Endothelial cell of umbilical vein (primary cell): ENCODE measurements at regions not wholly inside any gene's neighbourhood (a gene's known extent, or its start where the extent isn't known, plus 50 kb on each side); places are given as distances from the start of the nearest gene placed in this dataset.
A peak's percentile ranks its signal among the peaks of the same experiment; 100 is the strongest.

ENCODE experiments used
- BruUV-seq: library from RNA; stranded (reverse); fragments of 400-500 nt; replicated peaks from 2 replicates; lab custom pipeline; 2021; lab: Mats Ljungman, UMichigan
- CTCF ChIA-PET: fragments of 300-600, 350-600 bp; sonication (Branson Sonifier 250); formaldehyde crosslinking; loops from one replicate; lab custom pipeline; 2021; ENCODE audit warnings: antibody characterized with exemption, inconsistent platforms; lab: Charles Lee
- POLR2A ChIA-PET: fragments of 300-600, 350-600 bp; sonication (Branson Sonifier 250); formaldehyde crosslinking; loops from one replicate; lab custom pipeline; 2021; ENCODE audit warnings: antibody characterized with exemption, inconsistent platforms; lab: Charles Lee
- DNase-seq: peaks from one replicate; pipeline ENCODE4 v3.0.0-alpha.2; 2011; ENCODE audit warnings: low read depth, low spot score
- FAIRE-seq: peaks from 2 replicates; lab custom pipeline; 2011; peaks lifted over from hg19 to GRCh38; lab: Jason Lieb, UNC
- H2AFZ ChIP-seq: 2 replicates; pipeline ENCODE4 v1.6.0; 2012; ENCODE audit warnings: low read depth, low read length, control low read depth, inconsistent platforms
- H3K27ac ChIP-seq: 2 replicates; pipeline ENCODE4 v1.5.1; 2011; ENCODE audit warnings: low read depth, mild to moderate bottlenecking, control low read depth, low read length, moderate library complexity; ENCODE audit not compliant: insufficient read depth
- H3K27me3 ChIP-seq, 2 experiments: 2 replicates each; pipeline versions ENCODE4 v1.6.0 to v1.6.1; 2011; ENCODE audit warnings: low read length in 2 of 2, mixed read lengths in 1 of 2; ENCODE audit not compliant: control insufficient read depth in 2 of 2, insufficient read depth in 2 of 2
- H3K36me3 ChIP-seq, 2 experiments: 2 replicates in 1 of 2; 3 replicates in 1 of 2; pipeline ENCODE4 v1.5.1; 2011; ENCODE audit warnings: low read length in 2 of 2, mild to moderate bottlenecking in 1 of 2, moderate library complexity in 1 of 2; ENCODE audit not compliant: control insufficient read depth in 2 of 2, insufficient read depth in 2 of 2; ENCODE audit errors: extremely low read depth in 1 of 2
- H3K4me1 ChIP-seq: 3 replicates; pipeline ENCODE4 v1.5.1; 2011; ENCODE audit warnings: mild to moderate bottlenecking, low read length; ENCODE audit not compliant: control insufficient read depth, insufficient read depth; ENCODE audit errors: extremely low read depth
- H3K4me2 ChIP-seq: 2 replicates; pipeline ENCODE4 v1.6.1; 2011; ENCODE audit warnings: low read length, control low read depth, mixed read lengths; ENCODE audit not compliant: insufficient read depth
- H3K4me3 ChIP-seq, 3 experiments: fragments of 200-600 bp in 1 of 3; sonication (generic), shearing (Covaris generic) in 1 of 3; replicated peaks in 1 of 3; 2 replicates each; pipeline ENCODE4 v1.5.1; 2011 to 2016; ENCODE audit warnings: control low read depth in 3 of 3, low read length in 3 of 3, mild to moderate bottlenecking in 2 of 3, inconsistent platforms in 1 of 3, low read depth in 1 of 3, moderate library complexity in 1 of 3; ENCODE audit not compliant: insufficient read depth in 1 of 3
- H3K79me2 ChIP-seq: 2 replicates; pipeline ENCODE4 v1.6.0; 2012; ENCODE audit warnings: low read length, inconsistent platforms; ENCODE audit not compliant: control insufficient read depth, insufficient read depth
- H3K9ac ChIP-seq: replicated peaks from 2 replicates; pipeline ENCODE3; 2011; ENCODE audit warnings: low read length, control low read depth; ENCODE audit not compliant: insufficient read depth; ENCODE audit errors: extremely low read depth
- H3K9me1 ChIP-seq: replicated peaks from 3 replicates; pipeline ENCODE4 v1.6.0; 2011; ENCODE audit warnings: mild to moderate bottlenecking, low read length; ENCODE audit not compliant: control insufficient read depth, insufficient read depth; ENCODE audit errors: extremely low read depth
- H3K9me3 ChIP-seq: replicated peaks from 2 replicates; pipeline ENCODE4 v1.5.1; 2012; ENCODE audit warnings: low read length, inconsistent platforms; ENCODE audit not compliant: control insufficient read depth, insufficient read depth
- H4K20me1 ChIP-seq: replicated peaks from 2 replicates; pipeline ENCODE3; 2011; ENCODE audit warnings: mild to moderate bottlenecking, low read length; ENCODE audit not compliant: control insufficient read depth, insufficient read depth; ENCODE audit errors: extremely low read depth
- CTCF ChIP-seq, 2 donors: IDR thresholded peaks; 1 replicate in 1 of 2; 2 replicates in 1 of 2; pipeline ENCODE4 v1.5.1; 2011; ENCODE audit warnings: low read length in 2 of 2, mild to moderate bottlenecking in 2 of 2, moderate library complexity in 2 of 2, control low read depth in 1 of 2, inconsistent platforms in 1 of 2, low read depth in 1 of 2; ENCODE audit not compliant: insufficient read depth in 1 of 2; ENCODE audit errors: extremely low read depth in 1 of 2
- EZH2 ChIP-seq: IDR thresholded peaks from 2 replicates; pipeline ENCODE4 v1.6.1; 2012; ENCODE audit warnings: borderline replicate concordance, low read depth, mild to moderate bottlenecking, moderate library complexity, low read length, inconsistent platforms; ENCODE audit not compliant: severe bottlenecking
- FOS ChIP-seq: IDR thresholded peaks from 2 replicates; pipeline ENCODE4 v1.6.1; 2011; ENCODE audit warnings: mild to moderate bottlenecking, low read length, moderate library complexity, borderline replicate concordance; ENCODE audit not compliant: insufficient read depth
- GATA2 ChIP-seq: IDR thresholded peaks from 2 replicates; pipeline ENCODE4 v1.7.0; 2011; ENCODE audit warnings: low read depth, mild to moderate bottlenecking, moderate library complexity, mixed read lengths, low read length; ENCODE audit not compliant: insufficient read length, insufficient read depth
- JUN ChIP-seq: IDR thresholded peaks from 2 replicates; pipeline ENCODE4 v1.6.1; 2011; ENCODE audit warnings: borderline replicate concordance, low read depth; ENCODE audit not compliant: insufficient read length, insufficient read depth
- MAX ChIP-seq: IDR thresholded peaks from 2 replicates; pipeline ENCODE4 v1.6.1; 2011; ENCODE audit not compliant: insufficient read depth, insufficient read length
- MYC ChIP-seq: IDR thresholded peaks from one replicate; pipeline ENCODE4 v1.6.1; 2011; ENCODE audit warnings: mild to moderate bottlenecking, low read depth, low read length
- POLR2A ChIP-seq: IDR thresholded peaks from 2 replicates; pipeline ENCODE4 v1.6.1; 2012; ENCODE audit warnings: low read depth, mild to moderate bottlenecking, control low read depth, low read length
- POLR2AphosphoS5 ChIP-seq: IDR thresholded peaks from 2 replicates; pipeline ENCODE4 v1.6.1; 2012; ENCODE audit warnings: low read depth, mild to moderate bottlenecking, control low read depth, low read length, moderate library complexity; ENCODE audit not compliant: insufficient read depth
- dilution Hi-C: fragments of 300-500 bp; cut with MboI; formaldehyde crosslinking; loops from one replicate; pipeline ENCODE4 v1.15.0; 2019; ENCODE audit warnings: low sequenced_read_pairs; ENCODE audit not compliant: extremely low pct_ligation_motif_present
- intact Hi-C: fragments of 100-400 bp; cut with micrococcal nuclease; formaldehyde crosslinking; loops from one replicate; pipeline ENCODE4 v1.10.0; 2022

GRCh38 chr13:104785952-104786351, 1719.7 kb upstream of the SLC10A2 start:
- Histone ChIP-seq H3K36me3 (no peaks in the 10 kb centered on the region), H3K4me3 (no peak overlapping the region), H2AFZ (no peak overlapping the region), H3K9me3 (no peaks in the 10 kb centered on the region), H3K9me1 (no peaks in the 10 kb centered on the region), H4K20me1 (no peaks in the 10 kb centered on the region), H3K4me2 (no peak overlapping the region), H3K27me3 (no peaks in the 10 kb centered on the region), H3K27ac (no peak overlapping the region), H3K79me2 (no peaks in the 10 kb centered on the region), H3K4me1 (no peaks in the 10 kb centered on the region), H3K9ac (no peak overlapping the region)
- ChIA-PET POLR2A (no interaction called here), CTCF (interaction anchor here (2.1 kb wide), 1 partner anchor 12 kb away, joined by 12 read pairs; no protein-coding TSS in a partner anchor)
- dilution Hi-C loops (no loop called here), intact Hi-C loops (no loop called here)
- BruUV-seq = no TSS peak
- no peak for DNase-seq
- no peak for TF ChIP-seq POLR2A
- no peak for FAIRE-seq

DNA sequence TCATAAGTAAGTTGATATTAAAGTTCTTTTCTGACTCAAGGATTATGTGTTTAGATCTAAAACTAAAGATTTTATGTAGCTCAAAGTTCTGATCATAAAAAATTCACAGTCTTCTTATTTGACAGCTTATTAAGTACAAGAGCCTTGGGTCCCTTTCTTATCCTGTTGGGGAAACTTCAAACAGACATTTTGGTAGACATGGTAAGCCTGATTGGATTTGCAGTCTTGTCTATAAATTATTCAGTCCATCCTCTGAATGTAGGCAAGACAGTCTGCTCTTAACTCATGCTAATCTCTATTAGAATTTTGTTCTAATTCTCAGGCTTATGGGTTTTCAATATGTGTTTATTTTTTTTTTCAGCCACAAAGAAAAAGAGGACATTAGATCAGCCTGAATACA, 1718.7 kb upstream of the SLC10A2 start:
- no peak overlapping the region for H3K9ac ChIP-seq
- CTCF ChIA-PET = interaction anchor here (2.1 kb wide), 1 partner anchor 11 kb away, joined by 12 read pairs; no protein-coding TSS in a partner anchor
- no peak overlapping the region for H3K27ac ChIP-seq
- H3K9me3 ChIP-seq = no peaks in the 10 kb centered on the region
- FAIRE-seq (peak; percentile 18), DNase-seq (no peak)
- dilution Hi-C loops (no loop called here), intact Hi-C loops (no loop called here)
- no peaks in the 10 kb centered on the region for H3K27me3 ChIP-seq
- no peaks in the 10 kb centered on the region for H4K20me1 ChIP-seq
- no peaks in the 10 kb centered on the region for H3K36me3 ChIP-seq
- no peak overlapping the region for H3K4me3 ChIP-seq
- H3K9me1 ChIP-seq = no peaks in the 10 kb centered on the region
- TF ChIP-seq GATA2 (no peak), MYC (no peak), CTCF (IDR thresholded peaks at IDR 0.05; ENCODE audit: extremely low read depth in 1 of 2, insufficient read depth in 1 of 2, low read depth in 1 of 2, low read length in 2 of 2) (no peak), JUN (no peak), POLR2AphosphoS5 (no peak), MAX (no peak), FOS (no peak), EZH2 (no peak), POLR2A (no peak)
- BruUV-seq = no TSS peak
- H3K4me1 ChIP-seq = no peaks in the 10 kb centered on the region
- no peak overlapping the region for H3K4me2 ChIP-seq
- no peak overlapping the region for H2AFZ ChIP-seq
- POLR2A ChIA-PET = no interaction called here
- no peaks in the 10 kb centered on the region for H3K79me2 ChIP-seq
